ENCODE measurements at regions not wholly inside any gene's neighbourhood (a gene's known extent, or its start where the extent isn't known, plus 50 kb on each side); places are given as distances from the start of the nearest gene placed in this dataset.

- TF ChIP-seq, protein P1, sequence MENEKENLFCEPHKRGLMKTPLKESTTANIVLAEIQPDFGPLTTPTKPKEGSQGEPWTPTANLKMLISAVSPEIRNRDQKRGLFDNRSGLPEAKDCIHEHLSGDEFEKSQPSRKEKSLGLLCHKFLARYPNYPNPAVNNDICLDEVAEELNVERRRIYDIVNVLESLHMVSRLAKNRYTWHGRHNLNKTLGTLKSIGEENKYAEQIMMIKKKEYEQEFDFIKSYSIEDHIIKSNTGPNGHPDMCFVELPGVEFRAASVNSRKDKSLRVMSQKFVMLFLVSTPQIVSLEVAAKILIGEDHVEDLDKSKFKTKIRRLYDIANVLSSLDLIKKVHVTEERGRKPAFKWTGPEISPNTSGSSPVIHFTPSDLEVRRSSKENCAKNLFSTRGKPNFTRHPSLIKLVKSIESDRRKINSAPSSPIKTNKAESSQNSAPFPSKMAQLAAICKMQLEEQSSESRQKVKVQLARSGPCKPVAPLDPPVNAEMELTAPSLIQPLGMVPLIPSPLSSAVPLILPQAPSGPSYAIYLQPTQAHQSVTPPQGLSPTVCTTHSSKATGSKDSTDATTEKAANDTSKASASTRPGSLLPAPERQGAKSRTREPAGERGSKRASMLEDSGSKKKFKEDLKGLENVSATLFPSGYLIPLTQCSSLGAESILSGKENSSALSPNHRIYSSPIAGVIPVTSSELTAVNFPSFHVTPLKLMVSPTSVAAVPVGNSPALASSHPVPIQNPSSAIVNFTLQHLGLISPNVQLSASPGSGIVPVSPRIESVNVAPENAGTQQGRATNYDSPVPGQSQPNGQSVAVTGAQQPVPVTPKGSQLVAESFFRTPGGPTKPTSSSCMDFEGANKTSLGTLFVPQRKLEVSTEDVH (IDR thresholded peaks at IDR 0.05; ENCODE audit: low read depth, partially characterized antibody): no peak
Measured at GRCh38 chr2:182628916-182629315, 87.1 kb upstream of the DNAJC10 start (continued).

DNA sequence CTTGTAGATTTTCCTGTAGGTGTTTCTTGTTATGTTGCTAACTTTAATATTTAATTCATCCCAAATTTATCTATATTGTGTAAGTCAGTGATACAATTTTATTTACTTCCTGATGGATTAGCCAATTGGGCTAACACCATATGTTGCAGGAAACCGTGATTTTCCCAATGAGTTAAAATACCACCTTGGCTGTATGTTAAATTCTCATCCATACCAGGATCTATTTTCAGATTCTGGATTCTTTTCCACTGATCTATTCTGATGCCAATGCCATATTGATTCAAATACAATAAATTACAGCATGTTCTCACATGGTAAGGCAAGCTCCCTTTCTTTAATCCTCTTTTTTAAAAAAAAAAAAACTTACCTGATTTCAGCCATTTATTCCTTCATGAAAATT lies 85.8 kb upstream of the DNAJC10 start:
- Histone ChIP-seq H3K27ac (ENCODE audit: control insufficient read depth, insufficient read depth) (no peak overlapping the region), H3K4me2 (ENCODE audit: control insufficient read depth, insufficient read depth) (no peak overlapping the region), H3K9ac (ENCODE audit: control insufficient read depth, insufficient read depth, low read length) (no peak overlapping the region), H4K20me1 (ENCODE audit: control insufficient read depth, insufficient read depth) (no peaks in the 10 kb centered on the region), H3K36me3 (ENCODE audit: control insufficient read depth in 2 of 2, insufficient read depth in 2 of 2, low read length in 1 of 2) (no peaks in the 10 kb centered on the region), H3K79me2 (ENCODE audit: control insufficient read depth, insufficient read depth, low read length) (no peaks in the 10 kb centered on the region), H2AFZ (ENCODE audit: control insufficient read depth, low read depth, low read length) (no peak overlapping the region), H3K27me3 (replicated peaks in 1 of 2; ENCODE audit: control insufficient read depth in 2 of 2, insufficient read depth in 2 of 2, low read length in 1 of 2) (no peaks in the 10 kb centered on the region), H3K4me1 (ENCODE audit: control insufficient read depth, insufficient read depth, low read length) (no peaks in the 10 kb centered on the region), H3K9me3 (replicated peaks; ENCODE audit: control insufficient read depth, insufficient read depth, low read length) (no peaks in the 10 kb centered on the region), H3K4me3 (no peak overlapping the region)
- POLR2A ChIA-PET: no interaction called here
- no peak for ATAC-seq
- no TSS peak for BruUV-seq (replicated peaks)
- CTCF ChIA-PET: no interaction called here
- no peak for FAIRE-seq
- WGBS (ENCODE audit: insufficient coverage, insufficient replicate concordance, low lambda C conversion rate, missing lambda C conversion rate): 0% methylated on average over 1 of the region's 1 CpG
- SMC1A ChIA-PET (ENCODE audit: uncharacterized antibody, unreplicated experiment): no interaction called here
- RAD21 ChIA-PET (ENCODE audit: unreplicated experiment): no interaction called here
- in situ Hi-C loops (cut with MboI): no loop called here
- intact Hi-C loops (cut with micrococcal nuclease; ENCODE audit: unreplicated experiment): no loop called here
- no peak for DNase-seq (ENCODE audit: low read depth, low spot score)
- TF ChIP-seq ELK1 (IDR thresholded peaks at IDR 0.05; ENCODE audit: low read depth, low read length): no peak
- TF ChIP-seq MXI1 (IDR thresholded peaks at IDR 0.05; ENCODE audit: low read depth, low read length): no peak
- TF ChIP-seq BCL3 (IDR thresholded peaks at IDR 0.05; ENCODE audit: borderline replicate concordance, insufficient read depth, low read depth, low read length, poor library complexity, severe bottlenecking): no peak
- TF ChIP-seq ATF7 (IDR thresholded peaks at IDR 0.05; ENCODE audit: low read depth): no peak
- TF ChIP-seq RB1 (IDR thresholded peaks at IDR 0.05; ENCODE audit: borderline replicate concordance): no peak
- no peak for TF ChIP-seq SREBF1 (IDR thresholded peaks at IDR 0.05; ENCODE audit: low read length)
- TF ChIP-seq HDGF (IDR thresholded peaks at IDR 0.05): no peak
- no peak for TF ChIP-seq CTCF (IDR thresholded peaks at IDR 0.05 in 2 of 3, conservative IDR thresholded peaks at IDR 0.05 in 1 of 3; ENCODE audit: control insufficient read depth in 2 of 3, extremely low read depth in 1 of 3, insufficient read depth in 1 of 3, low read depth in 3 of 3, low read length in 3 of 3)
- TF ChIP-seq YY1 (IDR thresholded peaks at IDR 0.05; ENCODE audit: low read depth, low read length): no peak
- no peak for TF ChIP-seq CBFB (IDR thresholded peaks at IDR 0.05; ENCODE audit: low read depth)
- no peak for TF ChIP-seq NFYB (IDR thresholded peaks at IDR 0.05; ENCODE audit: insufficient read depth, low read depth, low read length)
- TF ChIP-seq FOS (IDR thresholded peaks at IDR 0.05; ENCODE audit: borderline replicate concordance, extremely low read depth, insufficient read length): no peak
- TF ChIP-seq NRF1 (conservative IDR thresholded peaks at IDR 0.05; ENCODE audit: low read depth, low read length): no peak
- TF ChIP-seq CHD1 (IDR thresholded peaks at IDR 0.05; ENCODE audit: low read depth, low read length): no peak

All from GM12878 (cell line).